LNCaP clone FGC (cell line): ENCODE measurements at regions not wholly inside any gene's neighbourhood (a gene's known extent, or its start where the extent isn't known, plus 50 kb on each side); places are given as distances from the start of the nearest gene placed in this dataset.

Source experiments
- DNase-seq: peaks from one replicate; pipeline ENCODE4 v3.0.0-alpha.2; 2011; ENCODE audit warnings: low read depth
- H3K4me3 ChIP-seq: 2 replicates; pipeline ENCODE4 v1.5.1; 2011; ENCODE audit warnings: mild to moderate bottlenecking, low read depth, low read length, control low read depth
- CTCF ChIP-seq: IDR thresholded peaks from 2 replicates; pipeline ENCODE4 v1.5.1; 2012; ENCODE audit warnings: mild to moderate bottlenecking; ENCODE audit not compliant: control insufficient read depth, insufficient read depth; ENCODE audit errors: extremely low read depth

DNA sequence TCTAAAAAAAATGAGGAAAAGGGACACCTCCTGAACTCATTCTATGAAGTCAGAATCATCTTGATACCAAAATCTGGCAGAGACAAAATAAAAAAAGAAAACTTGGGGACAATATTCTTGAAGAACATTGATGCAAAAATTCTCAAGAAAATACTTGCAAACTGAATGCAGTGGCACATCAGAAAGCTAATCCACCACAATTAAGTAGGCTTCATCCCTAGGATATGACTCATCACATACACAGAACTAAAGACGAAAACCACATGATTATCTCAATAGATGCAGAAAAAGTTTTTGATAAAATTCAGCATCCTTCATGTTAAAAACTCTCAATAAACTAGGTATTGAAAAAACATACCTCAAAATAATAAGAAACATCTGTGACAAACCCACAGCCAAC lies 98.3 kb downstream of the FAM47B start:
- DNase-seq = no peak
- no peak overlapping the region for H3K4me3 ChIP-seq
- no peak for TF ChIP-seq CTCF

DNA sequence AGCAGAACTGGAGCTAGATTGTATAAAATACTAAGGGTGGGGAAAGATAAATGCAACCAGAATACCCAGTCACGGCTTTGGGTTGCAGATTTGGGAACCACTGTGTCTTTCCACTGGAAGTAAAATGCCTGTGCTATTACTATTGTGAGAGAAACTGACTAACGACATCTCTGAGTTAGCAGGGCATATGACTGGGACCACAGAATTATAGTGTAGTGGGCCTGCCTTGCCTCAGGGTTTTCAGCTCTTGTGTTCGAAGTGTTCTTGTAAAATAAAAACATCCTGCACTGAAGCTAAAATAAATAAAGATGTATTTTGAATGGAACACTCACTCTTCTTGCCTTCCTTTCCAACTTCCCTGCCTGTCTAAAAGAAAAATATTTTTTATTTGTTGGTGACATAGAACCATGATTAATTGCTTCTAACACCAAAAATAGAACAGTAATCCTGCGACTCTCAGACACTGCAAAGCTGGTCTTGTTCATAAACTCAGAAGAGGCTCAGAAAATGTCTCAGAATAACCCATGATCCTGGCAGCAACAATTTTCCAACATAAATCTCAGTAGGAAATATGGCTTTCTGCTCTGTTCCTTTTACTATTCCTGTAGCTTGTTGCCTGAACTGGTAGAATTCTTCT lies 104.2 kb downstream of the FAM47B start:
- TF ChIP-seq CTCF = no peak
- DNase-seq = no peak
- no peak overlapping the region for H3K4me3 ChIP-seq

DNA sequence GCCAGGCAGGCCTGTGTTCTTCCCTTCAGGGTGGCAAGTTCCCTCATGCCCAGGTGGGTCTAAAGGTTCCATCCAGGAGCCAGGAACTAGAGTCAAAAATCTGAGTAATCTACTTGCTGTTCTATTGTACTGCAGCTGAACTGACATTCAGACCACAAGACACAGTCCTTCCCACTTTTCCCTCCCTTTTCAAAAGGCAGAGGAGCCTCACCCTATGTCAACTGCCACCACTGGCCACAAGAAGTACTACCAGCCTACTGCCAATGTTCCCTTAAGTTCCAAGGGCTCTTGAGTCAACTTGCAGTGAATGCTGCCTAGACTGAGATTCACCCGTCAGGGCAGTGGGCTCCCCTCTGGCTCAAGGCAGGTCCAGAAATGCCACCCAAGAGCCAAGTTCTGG lies 133.5 kb downstream of the FAM47B start:
- no peak overlapping the region for H3K4me3 ChIP-seq
- no peak for DNase-seq
- TF ChIP-seq CTCF = no peak

GRCh38 chrX:35090801-35091200 lies 148.2 kb downstream of the FAM47B start:
- no peak for DNase-seq
- H3K4me3 ChIP-seq = no peak overlapping the region
- no peak for TF ChIP-seq CTCF

- peak; percentile 16; the same call in 1 of the 2 replicates for TF ChIP-seq CTCF
- no peak overlapping the region for H3K4me3 ChIP-seq
- no peak for DNase-seq
Measured at GRCh38 chrX:35098419-35098818, 155.8 kb downstream of the FAM47B start.

DNA sequence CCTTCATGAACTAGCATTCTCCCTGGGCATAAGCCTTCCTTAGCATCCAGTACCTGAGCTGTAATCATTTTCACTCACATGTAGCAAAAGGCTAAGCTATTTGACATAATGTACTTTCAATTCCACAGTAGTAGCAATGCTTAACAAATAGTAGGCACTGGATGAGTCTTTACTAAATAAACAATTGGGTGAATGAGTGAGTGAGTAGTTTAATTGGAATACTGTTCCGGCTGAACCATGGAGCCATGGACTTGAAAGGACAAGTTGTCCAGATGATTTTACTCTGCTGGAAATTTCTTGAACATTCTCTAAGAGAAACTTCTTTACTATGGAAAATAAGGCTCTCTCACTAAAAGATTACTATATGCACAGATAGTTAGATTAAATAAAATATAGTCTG lies 159.3 kb downstream of the FAM47B start:
- no peak for TF ChIP-seq CTCF
- DNase-seq = no peak
- no peak overlapping the region for H3K4me3 ChIP-seq

GRCh38 chrX:35104626-35105025 lies 162.0 kb downstream of the FAM47B start:
- TF ChIP-seq CTCF = no peak
- DNase-seq = no peak

More at GRCh38 chrX:35104626-35105025, 162.0 kb downstream of the FAM47B start:
- no peak overlapping the region for H3K4me3 ChIP-seq
